ENCODE measurements at regions not wholly inside any gene's neighbourhood (a gene's known extent, or its start where the extent isn't known, plus 50 kb on each side); places are given as distances from the start of the nearest gene placed in this dataset.
"Not testable (repeated sequence)": the region's sequence is repeated elsewhere in the genome, so short reads cannot be mapped to it uniquely, and the experiment has no call there.

DNA sequence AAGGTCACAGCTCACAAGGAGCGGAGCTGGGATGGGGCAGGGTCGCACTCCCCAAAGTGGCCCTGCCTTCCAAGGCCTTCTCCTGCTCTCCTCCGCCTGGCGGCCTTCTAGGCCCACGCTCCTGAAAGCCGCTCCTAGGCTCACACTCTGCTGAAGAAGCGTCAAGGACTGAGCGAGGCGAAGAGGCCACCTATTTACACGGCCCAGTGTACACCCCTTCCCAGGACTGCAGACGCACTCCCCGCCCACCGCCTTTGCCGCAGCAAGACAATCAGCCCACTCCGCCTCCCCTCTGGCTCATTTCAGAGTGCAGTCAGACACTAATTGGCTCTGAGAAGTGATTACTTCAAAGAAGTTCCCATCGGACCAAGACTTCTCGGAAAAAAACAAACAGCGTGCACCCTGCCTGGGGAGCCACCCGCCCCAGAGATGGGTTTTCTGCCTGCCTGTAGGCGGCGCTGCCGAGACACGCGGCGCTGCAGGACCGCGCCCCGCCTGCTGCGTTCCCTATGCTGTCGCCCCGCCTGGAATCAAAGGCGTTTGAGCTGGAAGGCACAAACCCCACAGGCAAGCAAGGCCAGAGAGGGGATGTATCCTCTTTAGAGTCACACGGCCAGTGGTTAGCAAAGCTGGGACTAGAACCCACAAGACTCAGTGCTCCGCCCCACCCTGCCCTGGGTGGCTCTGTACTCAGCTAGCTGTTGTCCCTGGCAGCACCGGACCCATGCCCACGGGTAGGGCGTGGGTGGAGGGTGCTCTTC lies 414.8 kb downstream of the BUD13 start:
- DNase-seq: peak; percentile 34

DNA sequence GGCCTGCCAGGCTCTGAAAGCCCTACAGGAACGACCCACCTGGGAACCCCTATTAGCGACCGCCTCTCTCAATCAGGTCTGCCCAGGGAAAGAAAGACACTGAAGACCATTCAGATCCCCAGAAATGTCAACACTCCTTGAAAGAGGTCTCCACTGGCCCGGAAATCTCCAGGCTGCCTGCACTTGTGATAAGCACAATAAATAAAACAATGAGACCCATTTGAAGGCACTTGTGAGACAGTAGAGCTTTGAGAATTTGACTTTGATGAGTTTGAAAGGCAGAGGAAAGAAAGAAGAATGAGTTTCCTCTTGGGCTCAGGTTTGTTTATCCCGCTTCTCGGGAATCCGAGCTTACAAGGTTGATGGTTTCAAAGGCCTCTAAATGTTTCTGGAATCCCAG lies 416.3 kb downstream of the BUD13 start:
- no peak for DNase-seq

GRCh38 chr11:116355104-116355503 lies 417.7 kb downstream of the BUD13 start:
- no peak for DNase-seq

DNA sequence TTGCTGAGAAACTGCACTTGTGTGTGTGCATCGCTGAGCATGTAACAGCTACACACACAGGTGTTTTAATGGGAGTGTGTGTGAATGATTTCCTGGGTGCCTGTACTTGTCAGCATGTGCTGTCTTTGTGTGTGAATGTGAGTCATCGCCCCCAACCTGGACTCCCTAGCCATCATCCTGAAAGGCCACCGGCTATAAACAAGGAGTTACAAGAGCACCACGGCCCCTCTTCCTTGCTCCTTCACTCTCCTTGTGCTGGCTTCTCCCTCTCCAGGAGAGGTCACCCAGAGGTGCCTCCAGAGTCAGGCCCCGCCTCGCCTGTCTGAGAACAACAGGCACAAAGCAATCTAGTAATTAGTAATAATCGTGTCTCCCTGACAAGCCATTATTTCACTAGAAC lies 419.2 kb downstream of the BUD13 start:
- no peak for DNase-seq

- DNase-seq: no peak
These were observed 419.9 kb downstream of the BUD13 start for GRCh38 chr11:116352881-116353280.

DNA sequence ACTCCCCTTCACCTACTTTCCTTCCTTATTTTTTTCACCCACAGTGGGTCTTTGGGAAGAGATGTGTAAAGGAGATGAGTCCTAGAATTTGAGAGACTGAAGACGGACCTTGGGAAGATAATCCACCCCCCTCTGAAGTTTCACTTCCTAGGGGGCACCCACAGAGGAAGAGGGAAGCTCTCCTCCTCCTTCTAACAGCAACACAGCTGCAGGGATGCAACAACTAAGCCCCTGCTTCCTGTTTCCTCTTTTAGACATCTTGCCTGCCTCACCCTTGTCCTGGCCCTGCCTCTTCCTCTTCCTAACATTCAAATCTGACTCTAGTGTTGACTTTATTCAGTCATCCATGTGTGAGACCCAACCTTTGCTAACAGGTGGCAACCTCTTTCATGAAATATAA lies 424.6 kb downstream of the BUD13 start:
- no peak for DNase-seq

GRCh38 chr11:116345575-116345974 lies 427.2 kb downstream of the BUD13 start:
- DNase-seq: no peak

GRCh38 chr11:116344601-116345000 lies 428.2 kb downstream of the BUD13 start:
- no peak for DNase-seq

- no peak for DNase-seq
These were observed 429.5 kb downstream of the BUD13 start for GRCh38 chr11:116343270-116343669.

DNA sequence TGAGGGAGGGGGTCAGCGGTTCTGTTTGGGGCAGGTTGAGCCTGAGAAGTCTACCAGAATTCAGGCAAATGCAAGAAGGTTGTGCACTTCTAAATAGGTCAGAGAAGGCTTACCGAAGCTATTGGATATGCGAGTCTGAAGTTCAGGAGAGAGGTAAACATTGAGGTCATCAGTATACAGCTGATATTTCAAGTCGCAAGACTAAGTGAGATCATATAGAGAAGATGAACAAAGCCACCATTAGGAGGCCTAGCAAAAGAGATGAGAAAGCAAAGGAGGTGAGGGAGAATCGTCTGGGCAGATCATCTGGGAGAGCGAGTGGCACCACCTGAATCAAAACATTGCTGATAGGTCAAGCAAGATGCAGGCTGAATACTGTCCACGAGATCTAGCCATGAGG lies 430.6 kb downstream of the BUD13 start:
- DNase-seq: no peak

DNA sequence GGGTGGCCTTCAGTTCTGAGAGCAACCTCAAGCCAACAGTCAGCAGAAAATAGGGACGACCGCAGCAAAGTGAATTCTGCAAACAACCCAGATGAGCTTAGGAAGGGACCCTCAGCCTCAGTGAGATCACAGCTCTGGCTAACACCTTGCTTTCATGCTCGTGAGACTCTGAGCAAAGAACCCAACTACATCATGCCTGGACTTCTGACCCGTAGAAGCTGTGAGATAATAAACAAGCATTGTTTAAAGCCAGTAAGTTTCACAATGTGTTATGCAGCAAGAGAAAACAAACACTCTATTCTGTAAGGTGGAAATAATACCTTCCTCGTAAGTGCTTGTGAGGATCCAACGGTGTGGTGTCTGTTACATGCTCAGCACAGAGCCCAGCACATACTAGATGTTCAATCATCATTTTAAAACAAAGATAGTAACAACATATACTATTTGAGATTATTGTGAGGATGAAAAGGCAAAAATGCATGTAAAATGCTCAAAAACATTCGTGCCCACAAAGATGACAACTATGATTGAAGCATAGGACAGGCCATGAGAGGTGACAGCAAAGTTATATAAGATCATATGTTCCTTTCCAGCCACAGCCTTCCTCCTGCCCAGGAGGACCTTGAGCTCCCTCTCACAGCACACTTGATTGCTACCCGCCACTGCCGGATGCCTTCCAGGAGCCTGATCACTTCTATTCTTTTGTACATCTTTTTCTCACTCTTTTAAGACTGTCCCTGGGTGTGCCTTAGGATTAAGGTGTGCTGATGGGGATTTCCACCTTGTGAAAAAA lies 433.3 kb downstream of the BUD13 start:
- DNase-seq: no peak

- DNase-seq: not testable (repeated sequence)
These were observed 434.3 kb downstream of the BUD13 start for GRCh38 chr11:116338500-116338899.

- no peak for DNase-seq
These were observed 436.2 kb downstream of the BUD13 start for GRCh38 chr11:116336540-116336939.

GRCh38 chr11:116335891-116336290 lies 436.9 kb downstream of the BUD13 start:
- DNase-seq: no peak

DNA sequence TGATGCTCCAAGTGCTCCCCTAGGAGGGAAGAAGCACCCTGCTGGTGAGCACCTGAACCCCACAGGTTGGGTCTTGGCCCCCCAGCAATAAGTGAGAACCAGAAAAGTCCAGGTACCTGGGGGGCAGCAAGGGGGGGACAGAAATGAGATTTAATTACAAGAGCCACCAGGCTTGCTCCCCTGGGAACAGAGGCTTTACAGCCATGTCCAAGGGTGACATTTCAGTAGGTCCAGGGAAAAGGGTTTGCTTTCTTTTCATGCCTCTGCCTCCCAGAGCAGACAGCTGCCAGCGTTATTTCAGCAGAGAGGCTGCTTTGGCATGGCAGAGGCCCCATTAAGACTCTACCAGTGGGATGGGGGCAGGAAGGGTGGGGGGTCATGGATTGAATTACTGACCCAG lies 437.7 kb downstream of the BUD13 start:
- no peak for DNase-seq

GRCh38 chr11:116334596-116334995 lies 438.2 kb downstream of the BUD13 start:
- no peak for DNase-seq

DNA sequence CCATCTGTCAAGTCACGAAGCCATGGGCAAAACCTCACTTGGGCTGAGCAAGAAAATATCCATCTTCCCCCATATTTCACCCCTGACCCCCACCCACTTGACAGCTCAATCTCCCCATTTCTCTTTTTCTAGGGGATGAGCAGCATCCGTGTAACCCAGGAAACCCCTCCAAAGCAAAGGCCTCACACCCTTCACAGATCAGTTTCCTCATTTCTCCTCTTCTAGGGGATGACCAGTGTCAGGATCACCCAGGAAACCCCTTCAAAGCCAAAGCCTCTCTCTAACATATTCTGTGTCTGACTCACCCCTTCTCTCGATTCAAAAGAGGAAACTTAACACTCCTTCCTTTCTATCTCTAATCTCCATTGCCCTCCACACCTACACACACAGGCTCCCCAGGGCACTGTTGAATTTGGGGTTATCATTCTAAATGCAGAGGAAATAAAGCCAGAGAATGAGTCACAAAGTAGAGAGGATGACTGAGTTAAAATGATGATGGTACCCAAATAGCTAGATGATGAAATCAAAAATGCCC lies 439.7 kb downstream of the BUD13 start:
- no peak for DNase-seq

GRCh38 chr11:116332391-116332790 lies 440.4 kb downstream of the BUD13 start:
- DNase-seq: no peak

- no peak for DNase-seq
These were observed 441.4 kb downstream of the BUD13 start for GRCh38 chr11:116331381-116331780.

- DNase-seq: no peak
These were observed 442.2 kb downstream of the BUD13 start for GRCh38 chr11:116330439-116331185.

DNA sequence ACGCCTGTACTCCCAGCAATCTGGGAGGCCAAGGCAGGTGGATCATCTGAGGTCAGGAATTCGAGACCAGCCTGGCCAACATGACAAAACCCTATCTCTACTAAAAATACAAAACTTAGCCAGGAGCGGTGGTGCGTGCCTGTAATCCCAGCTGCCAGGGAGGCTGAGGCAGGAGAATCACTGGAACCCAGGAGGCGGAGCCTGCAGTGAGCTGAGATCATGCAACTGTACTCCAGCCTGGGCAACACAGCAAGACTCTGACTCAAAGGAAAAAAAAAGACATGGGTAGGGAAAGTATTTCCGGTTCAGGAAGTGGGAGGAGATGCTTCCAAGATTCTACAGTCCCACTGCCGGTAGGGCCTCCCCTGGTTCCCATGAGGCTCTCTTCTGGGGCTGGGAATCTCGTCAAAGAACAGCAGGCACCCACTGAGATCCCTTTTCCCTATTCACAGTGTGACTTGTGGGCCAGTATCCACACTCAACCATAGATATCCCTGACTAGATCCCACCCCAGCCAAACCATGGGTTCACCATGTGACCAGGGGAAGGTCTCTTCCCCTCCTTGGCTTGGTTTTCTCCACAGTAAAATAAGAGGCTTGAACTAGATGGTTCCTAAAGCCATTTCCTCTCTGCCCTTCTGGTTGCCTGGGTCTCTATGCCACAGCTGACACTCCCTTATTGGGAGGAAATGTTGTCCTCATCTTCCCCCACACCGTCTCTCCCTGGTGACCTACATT lies 443.3 kb downstream of the BUD13 start:
- no peak for DNase-seq

GRCh38 chr11:116328851-116329250 lies 443.9 kb downstream of the BUD13 start:
- no peak for DNase-seq

- DNase-seq: no peak
These were observed 444.4 kb downstream of the BUD13 start for GRCh38 chr11:116328391-116328790.

All from left hindlimb (tissue), 1 donor.